ENCODE measurements at regions not wholly inside any gene's neighbourhood (a gene's known extent, or its start where the extent isn't known, plus 50 kb on each side); places are given as distances from the start of the nearest gene placed in this dataset.

DNA sequence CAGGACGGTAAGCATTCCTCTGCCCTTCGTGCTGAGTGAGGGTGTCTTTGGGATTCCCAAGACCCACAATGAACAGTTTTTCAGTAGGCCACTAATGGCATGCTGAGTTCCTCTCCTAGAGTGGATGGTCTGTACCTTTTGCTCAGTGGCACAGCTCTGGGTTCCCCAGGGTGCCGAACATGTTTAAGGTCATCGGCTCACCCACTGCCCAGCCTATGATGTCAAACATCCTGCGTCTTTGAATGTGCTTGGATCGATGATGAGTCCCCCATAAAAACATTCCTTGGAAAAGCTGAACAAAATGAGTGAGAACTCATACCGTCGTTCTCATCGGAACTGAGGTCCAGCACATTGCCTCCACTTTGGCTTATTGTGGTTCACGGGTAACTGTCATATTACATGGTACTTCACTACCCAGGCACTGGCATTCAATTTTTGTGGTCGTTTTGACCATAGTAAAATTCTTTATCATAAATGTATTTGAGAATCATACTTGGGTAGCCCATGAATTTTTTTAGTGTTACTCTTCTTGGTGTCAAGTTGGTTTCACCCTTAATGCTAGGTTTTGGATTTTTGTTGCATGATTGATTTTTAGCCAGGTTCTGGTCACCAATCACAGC, 118.2 kb downstream of the SNRPN start:
- Histone ChIP-seq H3F3A (ENCODE audit: insufficient read depth, low read length, poor library complexity, severe bottlenecking) (no peaks in the 10 kb centered on the region), H3K4me2 (ENCODE audit: low read length) (no peak overlapping the region), H3K9me2 (ENCODE audit: insufficient read depth, low read length) (no peaks in the 10 kb centered on the region), H3K9me3 (ENCODE audit: low read length) (peaks cover 96% of the 10 kb centered on the region), H3K27ac (ENCODE audit: low read length) (no peak overlapping the region), H3K4me3 (ENCODE audit: low read length) (no peak overlapping the region), H3K27me3 (ENCODE audit: insufficient read depth, low read depth, low read length) (no peaks in the 10 kb centered on the region), H2AFZ (ENCODE audit: low read depth, low read length) (no peak overlapping the region), H4K20me1 (ENCODE audit: insufficient read depth) (no peaks in the 10 kb centered on the region), H3K79me2 (replicated peaks; ENCODE audit: insufficient read depth, low read length) (no peaks in the 10 kb centered on the region), H3K9ac (ENCODE audit: low read length) (no peak overlapping the region), H3K36me3 (ENCODE audit: insufficient read depth, low read length) (peaks cover 56% of the 10 kb centered on the region)
- TF ChIP-seq REST (IDR thresholded peaks at IDR 0.05; ENCODE audit: borderline replicate concordance): no peak
- no peak for TF ChIP-seq EZH2 (IDR thresholded peaks at IDR 0.05; ENCODE audit: borderline replicate concordance, insufficient read depth, low read length, poor library complexity, severe bottlenecking)
- TF ChIP-seq POLR2AphosphoS5 (IDR thresholded peaks at IDR 0.05): no peak
- TF ChIP-seq EP300 (conservative IDR thresholded peaks at IDR 0.05; ENCODE audit: poor library complexity, severe bottlenecking): no peak
- TF ChIP-seq RAD21 (conservative IDR thresholded peaks at IDR 0.05): no peak
- TF ChIP-seq SMC3 (conservative IDR thresholded peaks at IDR 0.05; ENCODE audit: poor library complexity): no peak
- TF ChIP-seq TAF1 (IDR thresholded peaks at IDR 0.05; ENCODE audit: low read depth): no peak
- TF ChIP-seq MXI1 (conservative IDR thresholded peaks at IDR 0.05; ENCODE audit: poor library complexity, severe bottlenecking): no peak
- no peak for TF ChIP-seq CTCF (IDR thresholded peaks at IDR 0.05; ENCODE audit: poor library complexity, severe bottlenecking)

- H3K9me2 ChIP-seq (ENCODE audit: insufficient read depth, low read length): no peaks in the 10 kb centered on the region
- no peak overlapping the region for H3K4me3 ChIP-seq (ENCODE audit: low read length)
- H3K36me3 ChIP-seq (ENCODE audit: insufficient read depth, low read length): peaks cover 13% of the 10 kb centered on the region
- H3K79me2 ChIP-seq (replicated peaks; ENCODE audit: insufficient read depth, low read length): no peaks in the 10 kb centered on the region
- H4K20me1 ChIP-seq (ENCODE audit: insufficient read depth): no peaks in the 10 kb centered on the region
- H3K9me3 ChIP-seq (ENCODE audit: low read length): peaks cover 28% of the 10 kb centered on the region
- TF ChIP-seq TAF1 (IDR thresholded peaks at IDR 0.05; ENCODE audit: low read depth) (no peak), EP300 (conservative IDR thresholded peaks at IDR 0.05; ENCODE audit: poor library complexity, severe bottlenecking) (no peak), CTCF (IDR thresholded peaks at IDR 0.05; ENCODE audit: poor library complexity, severe bottlenecking) (no peak), MXI1 (conservative IDR thresholded peaks at IDR 0.05; ENCODE audit: poor library complexity, severe bottlenecking) (no peak), POLR2AphosphoS5 (IDR thresholded peaks at IDR 0.05) (no peak), RAD21 (conservative IDR thresholded peaks at IDR 0.05) (no peak), REST (IDR thresholded peaks at IDR 0.05; ENCODE audit: borderline replicate concordance) (no peak), EZH2 (IDR thresholded peaks at IDR 0.05; ENCODE audit: borderline replicate concordance, insufficient read depth, low read length, poor library complexity, severe bottlenecking) (no peak), SMC3 (conservative IDR thresholded peaks at IDR 0.05; ENCODE audit: poor library complexity) (no peak)
- H3K9ac ChIP-seq (ENCODE audit: low read length): no peak overlapping the region
- H3F3A ChIP-seq (ENCODE audit: insufficient read depth, low read length, poor library complexity, severe bottlenecking): no peaks in the 10 kb centered on the region
- no peak overlapping the region for H3K4me2 ChIP-seq (ENCODE audit: low read length)
- H2AFZ ChIP-seq (ENCODE audit: low read depth, low read length): no peak overlapping the region
- H3K27ac ChIP-seq (ENCODE audit: low read length): no peak overlapping the region
- no peaks in the 10 kb centered on the region for H3K27me3 ChIP-seq (ENCODE audit: insufficient read depth, low read depth, low read length)
These were observed 132.3 kb downstream of the SNRPN start for GRCh38 chr15:25087137-25087536.
